ENCODE measurements at regions not wholly inside any gene's neighbourhood (a gene's known extent, or its start where the extent isn't known, plus 50 kb on each side); places are given as distances from the start of the nearest gene placed in this dataset.

DNA sequence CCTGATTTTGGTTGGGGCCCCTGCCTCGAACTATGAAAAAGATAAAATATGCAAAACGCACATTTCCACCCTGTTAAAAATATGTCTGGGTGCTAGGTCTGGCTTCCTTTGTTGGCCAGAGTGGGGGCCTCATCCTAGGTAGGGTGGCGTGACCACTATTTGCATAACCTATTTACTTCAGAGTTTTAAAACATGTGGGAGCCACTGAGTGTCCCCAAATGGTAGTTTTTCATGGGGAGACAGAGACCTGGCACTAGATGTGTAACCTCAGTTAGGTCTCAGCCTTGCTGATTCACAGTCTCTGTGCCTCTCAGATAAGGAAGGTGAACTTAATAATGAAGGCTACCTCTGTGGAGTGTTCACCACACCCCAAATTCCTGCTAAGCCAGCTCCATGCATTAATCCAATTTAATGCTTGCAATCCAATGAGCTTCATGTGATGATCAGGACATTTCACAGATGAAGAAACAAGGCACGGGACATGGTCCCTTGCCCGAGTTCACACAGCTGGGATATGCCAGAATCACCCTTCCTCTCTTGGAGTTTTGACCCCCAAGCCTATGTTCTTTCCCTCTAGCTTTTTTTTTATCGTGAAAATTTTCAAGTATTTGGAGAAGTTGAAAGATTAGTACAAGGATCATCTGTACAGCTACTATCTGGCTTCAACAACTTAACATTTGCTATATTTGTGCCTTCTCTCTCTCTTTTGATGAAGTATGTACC, 103.4 kb downstream of the IRF8 start:
- no peak for DNase-seq (ENCODE audit: low spot score in 2 of 2, unreplicated experiment in 2 of 2)
- Mint-ChIP-seq H3K4me1 (peaks cover 11% of the 10 kb centered on the region), H3K27me3 (ENCODE audit: low read depth) (peaks cover 28% of the 10 kb centered on the region), H3K4me3 (no peak overlapping the region), H3K9me3 (no peaks in the 10 kb centered on the region), H3K36me3 (no peaks in the 10 kb centered on the region), H3K27ac (no peak overlapping the region)
- TF ChIP-seq CTCF (IDR thresholded peaks at IDR 0.05; ENCODE audit: unreplicated experiment): no peak

- no peak for DNase-seq (ENCODE audit: low spot score in 2 of 2, unreplicated experiment in 2 of 2)
- Mint-ChIP-seq H3K9me3 (peaks cover under 1% of the 10 kb centered on the region), H3K27ac (no peak overlapping the region), H3K4me1 (no peaks in the 10 kb centered on the region), H3K4me3 (no peak overlapping the region), H3K36me3 (no peaks in the 10 kb centered on the region), H3K27me3 (ENCODE audit: low read depth) (peaks cover 54% of the 10 kb centered on the region)
- TF ChIP-seq CTCF (IDR thresholded peaks at IDR 0.05; ENCODE audit: unreplicated experiment): no peak
These were observed 108.6 kb downstream of the IRF8 start for GRCh38 chr16:86007524-86007923.

- no peaks in the 10 kb centered on the region for H3K4me1 Mint-ChIP-seq
- no peak for DNase-seq (ENCODE audit: low spot score in 2 of 2, unreplicated experiment in 2 of 2)
- no peak overlapping the region for H3K27ac Mint-ChIP-seq
- peaks cover 54% of the 10 kb centered on the region for H3K27me3 Mint-ChIP-seq (ENCODE audit: low read depth)
- no peak for TF ChIP-seq CTCF (IDR thresholded peaks at IDR 0.05; ENCODE audit: unreplicated experiment)
- H3K36me3 Mint-ChIP-seq: no peaks in the 10 kb centered on the region
- H3K4me3 Mint-ChIP-seq: no peak overlapping the region
- H3K9me3 Mint-ChIP-seq: peaks cover 10% of the 10 kb centered on the region
These were observed 111.7 kb downstream of the IRF8 start for GRCh38 chr16:86010680-86011141.

DNA sequence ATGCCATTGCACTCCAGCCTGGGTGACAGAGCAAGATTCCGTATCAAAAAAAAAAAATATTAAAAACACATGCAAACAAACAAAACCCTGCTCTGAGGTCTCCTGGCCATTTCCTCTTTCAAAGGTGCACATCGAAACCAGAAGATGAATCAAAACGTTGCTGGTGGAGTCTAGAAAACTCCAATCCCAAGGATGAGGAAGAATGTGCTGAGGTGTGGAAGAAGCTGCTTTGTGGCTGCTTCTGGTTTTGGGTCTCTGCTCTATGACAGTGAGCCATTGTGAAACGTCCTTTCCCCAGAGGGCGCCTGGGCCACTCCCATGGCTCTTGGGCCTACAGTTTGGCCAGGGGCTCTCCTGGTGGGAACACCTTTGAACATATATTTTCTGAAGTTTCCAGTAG, 112.6 kb downstream of the IRF8 start:
- Mint-ChIP-seq H3K4me1 (no peaks in the 10 kb centered on the region), H3K4me3 (no peak overlapping the region)

DNA sequence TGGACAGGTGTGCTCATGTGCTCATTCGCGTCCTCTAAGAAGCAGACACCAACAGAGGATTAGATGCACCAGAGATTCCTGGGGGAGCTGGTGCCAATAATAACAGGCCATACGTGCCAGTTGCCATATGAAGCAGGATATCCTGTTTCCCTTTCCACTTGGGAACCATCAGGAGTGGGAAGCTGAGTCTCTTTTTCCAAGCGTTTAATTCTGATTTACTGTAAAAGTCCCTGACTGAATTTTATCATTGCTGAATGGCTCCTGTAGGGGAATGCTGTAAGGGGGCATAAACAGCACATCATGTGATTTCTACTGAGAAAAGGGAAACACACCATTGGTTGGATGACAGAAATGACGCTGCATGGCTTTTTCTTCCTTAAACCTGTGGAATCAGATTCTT, 113.3 kb downstream of the IRF8 start:
- H3K36me3 Mint-ChIP-seq: no peaks in the 10 kb centered on the region

More for the DNA sequence above, 112.6 kb downstream of the IRF8 start:
- Mint-ChIP-seq H3K36me3 (no peaks in the 10 kb centered on the region), H3K27me3 (ENCODE audit: low read depth) (peaks cover 49% of the 10 kb centered on the region), H3K9me3 (peaks cover 10% of the 10 kb centered on the region), H3K27ac (no peak overlapping the region)
- DNase-seq (ENCODE audit: low spot score in 2 of 2, unreplicated experiment in 2 of 2): no peak
- TF ChIP-seq CTCF (IDR thresholded peaks at IDR 0.05; ENCODE audit: unreplicated experiment): no peak

More for the DNA sequence above, 113.3 kb downstream of the IRF8 start:
- TF ChIP-seq CTCF (IDR thresholded peaks at IDR 0.05; ENCODE audit: unreplicated experiment): no peak
- Mint-ChIP-seq H3K27ac (no peak overlapping the region), H3K4me1 (no peaks in the 10 kb centered on the region), H3K27me3 (ENCODE audit: low read depth) (peaks cover 45% of the 10 kb centered on the region), H3K9me3 (peaks cover 10% of the 10 kb centered on the region), H3K4me3 (no peak overlapping the region)
- no peak for DNase-seq (ENCODE audit: low spot score in 2 of 2, unreplicated experiment in 2 of 2)

All from mesothelial cell of epicardium (in vitro differentiated cells).